HG02852 (cell line): ENCODE measurements at regions not wholly inside any gene's neighbourhood (a gene's known extent, or its start where the extent isn't known, plus 50 kb on each side); places are given as distances from the start of the nearest gene placed in this dataset.

ENCODE experiments used
- ATAC-seq: cut with Tn5 transposase; IDR thresholded peaks from one replicate; pipeline ENCODE4 v1.9.1; 2021; ENCODE audit warnings: mild to moderate bottlenecking, moderate library complexity; ENCODE audit not compliant: unreplicated experiment

- ATAC-seq, result no peak
Measured at GRCh38 chr10:125348536-125348935, 188.2 kb upstream of the CTBP2 start.

- ATAC-seq, result no peak
Measured at GRCh38 chr10:125344573-125345171, 184.3 kb upstream of the CTBP2 start.

- no peak for ATAC-seq
Measured at GRCh38 chr10:125343983-125344382, 183.6 kb upstream of the CTBP2 start.

GRCh38 chr10:125343118-125343925 is 183.0 kb upstream of the CTBP2 start:
- ATAC-seq, result no peak

- no peak for ATAC-seq
Measured at GRCh38 chr10:125341611-125342010, 181.2 kb upstream of the CTBP2 start.

GRCh38 chr10:125340903-125341302 is 180.5 kb upstream of the CTBP2 start:
- ATAC-seq, result no peak

GRCh38 chr10:125337510-125337909 is 177.1 kb upstream of the CTBP2 start:
- no peak for ATAC-seq

GRCh38 chr10:125334545-125334944 is 174.2 kb upstream of the CTBP2 start:
- ATAC-seq, result no peak

GRCh38 chr10:125333769-125334168 is 173.4 kb upstream of the CTBP2 start:
- ATAC-seq, result no peak

- no peak for ATAC-seq
Measured at GRCh38 chr10:125333209-125333591, 172.8 kb upstream of the CTBP2 start.

GRCh38 chr10:125332548-125333208 is 172.3 kb upstream of the CTBP2 start:
- no peak for ATAC-seq

- no peak for ATAC-seq
Measured at GRCh38 chr10:125331056-125331455, 170.7 kb upstream of the CTBP2 start.

GRCh38 chr10:125329056-125329455 is 168.7 kb upstream of the CTBP2 start:
- ATAC-seq, result no peak

- ATAC-seq, result no peak
Measured at GRCh38 chr10:125325326-125325725, 165.0 kb upstream of the CTBP2 start.

- ATAC-seq, result no peak
Measured at GRCh38 chr10:125316436-125316835, 156.1 kb upstream of the CTBP2 start.

- no peak for ATAC-seq
Measured at GRCh38 chr10:125300937-125301336, 140.6 kb upstream of the CTBP2 start.

GRCh38 chr10:125299461-125299860 is 139.1 kb upstream of the CTBP2 start:
- ATAC-seq, result no peak

- no peak for ATAC-seq
Measured at GRCh38 chr10:125296598-125296997, 136.2 kb upstream of the CTBP2 start.

GRCh38 chr10:125294109-125294508 is 133.7 kb upstream of the CTBP2 start:
- no peak for ATAC-seq

GRCh38 chr10:125291836-125292235 is 131.5 kb upstream of the CTBP2 start:
- ATAC-seq, result no peak

GRCh38 chr10:125289461-125289860 is 129.1 kb upstream of the CTBP2 start:
- no peak for ATAC-seq
